ENCODE measurements at regions not wholly inside any gene's neighbourhood (a gene's known extent, or its start where the extent isn't known, plus 50 kb on each side); places are given as distances from the start of the nearest gene placed in this dataset.

DNA sequence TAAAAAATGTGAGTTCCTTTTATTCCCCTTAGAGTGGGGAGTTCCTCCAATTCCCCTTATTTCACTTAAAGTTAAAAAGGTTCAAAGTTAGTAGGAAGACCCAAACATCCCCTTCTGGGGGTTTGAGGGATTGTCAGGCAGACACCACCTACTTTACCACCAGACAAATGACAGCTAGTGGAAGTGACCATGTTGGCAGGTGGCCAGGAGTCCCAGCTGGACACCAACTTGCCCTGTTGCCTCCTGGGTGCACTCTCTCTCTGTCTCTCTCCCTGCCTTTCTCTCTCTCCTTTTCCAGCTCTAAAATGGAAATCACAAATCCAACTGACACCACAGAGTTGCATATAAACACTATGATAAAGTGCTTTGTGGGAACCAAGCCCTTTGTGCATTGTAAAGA, 307.7 kb upstream of the TLE4 start:
- TF ChIP-seq EZH2 (IDR thresholded peaks at IDR 0.05; ENCODE audit: borderline replicate concordance, low read depth, low read length, poor library complexity, severe bottlenecking): no peak
- TF ChIP-seq, protein P1, sequence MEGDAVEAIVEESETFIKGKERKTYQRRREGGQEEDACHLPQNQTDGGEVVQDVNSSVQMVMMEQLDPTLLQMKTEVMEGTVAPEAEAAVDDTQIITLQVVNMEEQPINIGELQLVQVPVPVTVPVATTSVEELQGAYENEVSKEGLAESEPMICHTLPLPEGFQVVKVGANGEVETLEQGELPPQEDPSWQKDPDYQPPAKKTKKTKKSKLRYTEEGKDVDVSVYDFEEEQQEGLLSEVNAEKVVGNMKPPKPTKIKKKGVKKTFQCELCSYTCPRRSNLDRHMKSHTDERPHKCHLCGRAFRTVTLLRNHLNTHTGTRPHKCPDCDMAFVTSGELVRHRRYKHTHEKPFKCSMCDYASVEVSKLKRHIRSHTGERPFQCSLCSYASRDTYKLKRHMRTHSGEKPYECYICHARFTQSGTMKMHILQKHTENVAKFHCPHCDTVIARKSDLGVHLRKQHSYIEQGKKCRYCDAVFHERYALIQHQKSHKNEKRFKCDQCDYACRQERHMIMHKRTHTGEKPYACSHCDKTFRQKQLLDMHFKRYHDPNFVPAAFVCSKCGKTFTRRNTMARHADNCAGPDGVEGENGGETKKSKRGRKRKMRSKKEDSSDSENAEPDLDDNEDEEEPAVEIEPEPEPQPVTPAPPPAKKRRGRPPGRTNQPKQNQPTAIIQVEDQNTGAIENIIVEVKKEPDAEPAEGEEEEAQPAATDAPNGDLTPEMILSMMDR (conservative IDR thresholded peaks at IDR 0.05; ENCODE audit: low read depth, low read length): no peak

Data from A673 (cell line).